Activated CD4-positive, CD25-positive, alpha-beta regulatory T cell treated with anti-CD3 and anti-CD28 coated beads, Interleukin-2, amount 50 U/mL, for 16 hours (primary cell): ENCODE measurements at regions not wholly inside any gene's neighbourhood (a gene's known extent, or its start where the extent isn't known, plus 50 kb on each side); places are given as distances from the start of the nearest gene placed in this dataset.
"Not testable (repeated sequence)": the region's sequence is repeated elsewhere in the genome, so short reads cannot be mapped to it uniquely, and the experiment has no call there.

Source experiments
- DNase-seq: peaks from one replicate; pipeline ENCODE4 v3.0.0-alpha.2; 2020; ENCODE audit warnings: low read depth, low spot score

DNA sequence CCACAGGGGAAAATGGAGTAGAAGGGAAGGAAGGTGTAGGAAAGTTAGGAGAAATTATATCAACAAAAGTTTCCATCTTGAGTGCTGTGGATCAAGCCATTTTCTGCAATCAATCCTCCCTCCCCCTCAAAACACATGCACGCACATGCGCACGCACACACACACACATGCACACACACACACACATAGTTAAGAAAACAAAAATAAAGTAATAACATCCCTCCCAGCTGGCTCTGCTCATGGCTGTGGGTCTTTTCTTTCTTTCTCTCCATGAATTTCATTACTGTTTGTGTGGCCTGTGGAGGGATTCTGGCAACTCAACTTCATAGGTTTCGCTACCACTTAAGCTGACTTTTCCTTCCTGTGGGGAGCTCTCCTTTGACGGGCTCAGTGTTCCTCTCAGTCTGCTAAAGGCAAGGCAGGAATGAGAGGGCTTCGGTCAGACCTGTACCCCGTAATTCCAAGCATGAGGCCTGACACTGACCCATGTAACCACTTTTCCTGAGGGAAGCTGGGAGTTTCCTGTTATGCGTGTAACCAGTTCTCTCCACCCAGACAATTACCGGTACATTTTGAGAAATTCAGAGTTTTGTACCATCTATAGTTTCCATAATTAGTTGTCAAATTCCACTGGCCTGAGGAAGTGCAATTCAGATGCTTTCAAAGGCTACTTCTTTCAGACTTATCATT is 79.8 kb downstream of the ZNF92 start:
- no peak for DNase-seq

DNA sequence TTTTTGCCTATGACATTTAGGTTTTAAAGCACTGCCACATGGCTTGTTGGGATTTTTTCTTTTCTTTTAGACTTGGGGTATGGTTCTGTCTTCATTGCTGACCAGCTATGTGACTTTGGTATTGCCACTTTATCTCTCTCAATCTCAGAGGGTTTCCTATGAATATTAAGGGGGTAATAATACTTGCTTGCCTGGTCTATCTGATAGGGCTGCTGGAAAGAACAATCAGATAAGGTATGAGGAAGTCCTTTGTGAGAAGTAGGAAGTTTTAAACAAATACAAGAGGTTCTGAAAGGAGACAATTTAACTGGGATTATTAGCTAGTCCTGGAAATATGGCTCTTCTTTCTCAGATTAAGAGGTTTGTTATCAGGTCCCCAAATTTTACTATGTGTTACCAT is 80.8 kb downstream of the ZNF92 start:
- DNase-seq: no peak

DNA sequence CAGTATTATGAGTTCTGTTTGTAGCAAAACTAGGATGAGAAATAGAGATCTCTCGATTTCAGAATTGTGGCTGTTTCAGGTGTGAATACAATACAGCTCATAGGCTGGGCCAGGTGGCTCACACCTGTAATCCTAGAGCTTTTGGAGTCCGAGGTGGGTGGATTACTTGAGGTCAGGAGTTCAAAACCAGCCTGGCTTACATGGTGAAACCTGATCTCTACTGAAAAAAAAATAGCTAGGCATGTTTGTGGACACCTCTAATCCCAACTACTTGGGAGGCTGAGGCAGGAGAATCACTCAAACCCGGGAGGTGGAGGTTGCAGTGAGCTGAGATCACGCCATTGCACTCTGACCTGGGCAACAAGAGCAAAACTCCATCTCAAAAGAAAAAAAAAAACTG is 81.4 kb downstream of the ZNF92 start:
- DNase-seq: not testable (repeated sequence)

DNA sequence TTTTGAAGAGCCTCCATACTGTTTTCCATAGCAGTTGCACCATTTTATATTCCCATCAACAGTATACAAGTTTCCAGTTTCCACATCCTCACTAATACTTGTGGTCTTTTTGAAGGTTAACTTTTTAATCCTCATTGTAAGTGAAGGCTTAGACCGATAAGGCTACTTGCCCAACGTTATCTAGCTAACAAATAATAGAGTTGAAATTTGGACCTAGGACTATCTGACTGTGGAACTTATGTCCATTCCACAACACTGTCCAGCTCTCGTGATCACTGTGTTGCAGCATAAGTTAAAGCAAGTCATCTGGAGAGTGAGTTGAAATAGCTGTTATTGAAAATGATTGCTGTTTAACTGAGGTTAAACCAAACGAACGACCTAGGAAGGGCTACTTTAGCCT is 84.0 kb downstream of the ZNF92 start:
- DNase-seq: no peak

DNA sequence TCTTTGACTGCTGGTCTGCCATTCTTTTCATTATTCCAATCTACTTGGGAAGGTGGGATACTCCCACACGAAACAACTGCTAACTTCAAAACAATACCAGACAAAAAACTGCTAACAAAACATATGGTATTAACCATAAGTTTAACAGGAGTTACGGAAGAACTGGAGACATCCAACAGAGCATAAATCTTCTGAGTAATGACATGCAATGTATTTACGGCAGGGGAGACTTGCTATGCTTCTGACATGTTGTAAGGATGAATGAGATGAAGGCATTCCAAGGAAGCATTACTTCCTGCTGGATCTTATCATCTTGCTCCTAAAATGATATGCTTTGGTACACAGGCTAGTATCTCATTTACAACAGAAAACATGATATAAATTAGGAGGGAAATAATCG is 85.8 kb downstream of the ZNF92 start:
- DNase-seq: no peak

DNA sequence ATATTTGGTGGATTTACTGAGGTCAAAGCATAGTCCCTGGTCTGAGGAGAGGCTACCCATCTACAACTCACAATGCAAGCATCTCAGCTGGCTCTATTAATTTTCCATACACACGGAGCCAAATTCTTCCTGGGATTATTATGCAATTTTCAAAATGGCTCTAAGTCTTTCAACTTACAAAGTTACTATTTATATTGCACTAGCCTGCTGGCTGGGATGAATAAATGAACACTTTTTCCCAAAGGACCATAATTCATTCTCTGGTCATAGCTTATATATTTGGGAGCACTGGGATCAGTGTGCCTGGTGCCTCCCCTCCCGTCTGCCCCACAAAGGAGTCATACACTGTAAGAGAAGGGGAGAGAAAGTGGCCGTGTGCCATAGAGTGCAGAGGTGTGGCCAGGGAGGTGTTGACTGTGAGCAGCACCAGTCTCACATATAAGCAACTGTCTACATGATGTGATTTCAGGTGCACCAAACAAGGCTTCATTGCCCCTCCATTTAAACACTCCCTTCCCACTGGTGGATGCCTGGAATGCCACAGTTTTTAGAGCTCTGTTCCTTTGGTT is 88.6 kb downstream of the ZNF92 start:
- no peak for DNase-seq

DNA sequence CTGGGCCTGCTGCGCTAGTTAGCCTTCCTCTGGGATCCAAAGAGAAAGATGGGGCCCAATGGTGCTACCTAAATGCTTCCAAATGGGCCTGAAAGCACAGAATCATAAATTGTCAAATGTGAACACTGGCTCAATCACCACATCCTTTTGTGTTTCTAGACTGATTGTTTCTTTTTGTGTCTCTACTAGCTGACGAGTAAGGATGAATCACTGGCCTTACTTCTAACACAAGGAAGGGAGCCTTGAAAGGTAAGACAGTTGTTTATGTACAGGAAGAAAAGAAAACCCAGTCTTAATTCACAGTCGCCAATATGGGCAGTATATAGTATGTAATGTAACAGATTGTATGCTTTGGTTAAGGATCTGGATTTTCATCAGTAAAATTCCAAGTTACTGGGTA is 89.5 kb downstream of the ZNF92 start:
- no peak for DNase-seq

DNA sequence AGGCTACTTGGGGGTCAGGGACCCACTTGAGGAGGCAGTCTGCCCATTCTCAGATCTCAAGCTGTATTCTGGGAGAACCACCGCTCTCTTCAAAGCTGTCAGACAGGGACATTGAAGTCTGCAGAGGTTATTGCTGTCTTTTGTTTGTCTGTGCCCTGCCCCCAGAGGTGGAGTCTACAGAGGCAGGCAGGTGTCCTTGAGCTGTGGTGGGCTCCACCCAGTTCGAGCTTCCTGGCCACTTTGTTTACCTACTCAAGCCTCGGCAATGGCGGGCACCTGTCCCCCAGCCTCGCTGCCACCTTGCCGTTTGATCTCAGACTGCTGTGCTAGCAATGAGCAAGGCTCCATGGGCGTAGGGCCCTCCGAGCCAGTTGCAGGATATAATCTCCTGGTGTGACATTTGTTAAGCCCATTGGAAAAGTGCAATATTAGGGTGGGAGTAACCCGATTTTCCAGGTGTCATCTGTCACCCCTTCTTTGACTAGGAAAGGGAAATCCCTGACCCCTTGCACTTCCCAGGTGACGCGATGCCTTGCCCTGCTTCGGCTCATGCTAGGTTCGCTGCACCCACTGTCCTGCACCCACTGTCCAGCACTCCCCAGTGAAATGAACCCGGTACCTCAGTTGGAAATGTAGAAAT is 96.4 kb downstream of the ZNF92 start:
- not testable (repeated sequence) for DNase-seq

DNA sequence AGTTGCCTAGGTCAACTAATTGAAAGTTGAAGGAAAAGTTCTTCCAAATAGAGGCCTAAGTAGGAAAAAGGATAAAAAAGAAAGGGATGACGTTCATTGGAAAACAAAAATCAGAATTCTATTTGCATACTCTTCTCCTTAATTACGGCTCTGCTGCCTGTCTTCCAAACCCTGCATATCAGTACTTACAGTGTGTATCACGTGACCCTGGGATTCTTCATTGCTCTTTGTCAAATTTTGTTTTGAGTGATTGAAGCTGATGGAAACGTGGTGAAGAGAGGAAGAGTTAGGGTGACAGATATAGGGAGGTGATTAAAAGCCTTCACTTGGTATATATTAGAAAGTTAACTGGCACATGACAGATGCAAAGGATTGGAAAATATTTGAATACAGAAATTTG is 97.9 kb downstream of the ZNF92 start:
- no peak for DNase-seq

DNA sequence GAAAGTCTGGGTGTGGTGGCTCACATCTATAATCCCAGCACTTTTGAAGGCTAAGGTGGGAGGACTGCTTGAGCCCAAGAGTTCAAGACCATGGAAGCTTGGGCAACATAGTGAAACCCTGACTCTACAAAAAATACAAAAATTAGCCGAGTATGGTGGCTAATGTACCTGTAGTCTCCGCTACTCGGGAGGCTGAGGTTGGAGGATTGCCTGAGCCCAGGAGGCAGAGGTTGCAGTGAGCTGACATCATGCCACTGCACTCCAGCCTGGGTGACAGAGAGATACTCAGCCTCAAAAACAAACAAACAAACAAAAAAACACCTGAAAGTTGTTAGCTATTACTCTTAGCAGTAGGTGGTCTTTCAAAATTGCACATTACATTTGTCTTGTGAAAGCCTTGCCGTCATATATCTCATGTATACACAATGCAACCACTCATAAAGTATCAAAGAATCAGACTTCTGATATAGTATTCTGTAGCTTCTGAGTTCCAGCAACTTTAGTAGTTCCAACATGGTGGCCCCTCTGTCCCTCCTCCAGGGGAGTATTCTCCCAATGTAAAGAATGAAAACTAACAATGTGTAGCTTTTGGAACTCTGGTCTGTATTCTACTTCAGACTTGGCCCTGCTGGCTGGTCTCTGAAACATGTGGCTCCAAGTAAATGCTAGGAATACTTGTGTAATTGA is 101.5 kb downstream of the ZNF92 start:
- DNase-seq: no peak

DNA sequence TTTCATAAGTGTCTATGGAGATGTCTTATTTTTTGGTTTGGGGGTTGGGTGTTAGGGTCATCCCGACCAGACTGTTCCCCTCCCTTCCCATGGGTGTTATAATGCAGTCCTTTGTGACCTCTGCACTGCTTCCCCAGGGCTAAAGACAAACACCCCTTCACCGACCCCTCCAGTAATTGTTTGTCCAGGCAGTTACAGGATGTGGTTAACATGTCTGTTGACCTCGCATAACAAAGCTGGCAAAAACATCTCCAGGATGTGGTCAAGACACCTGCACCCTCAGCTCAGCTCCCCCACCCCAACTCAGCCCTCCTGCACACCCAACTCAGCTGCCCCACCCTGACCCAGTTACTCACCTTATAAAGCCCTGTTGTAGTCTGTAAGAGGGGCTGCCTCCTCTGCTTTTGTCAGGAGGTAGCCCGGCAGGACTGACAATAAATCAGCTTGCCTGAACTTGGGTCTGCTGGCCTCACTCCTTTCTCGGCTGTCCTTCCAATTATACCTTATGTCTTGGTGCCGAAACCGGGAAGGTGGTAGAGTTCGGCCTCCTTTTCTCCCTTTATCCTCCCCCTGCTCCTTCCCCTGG is 102.2 kb downstream of the ZNF92 start:
- DNase-seq: no peak

DNA sequence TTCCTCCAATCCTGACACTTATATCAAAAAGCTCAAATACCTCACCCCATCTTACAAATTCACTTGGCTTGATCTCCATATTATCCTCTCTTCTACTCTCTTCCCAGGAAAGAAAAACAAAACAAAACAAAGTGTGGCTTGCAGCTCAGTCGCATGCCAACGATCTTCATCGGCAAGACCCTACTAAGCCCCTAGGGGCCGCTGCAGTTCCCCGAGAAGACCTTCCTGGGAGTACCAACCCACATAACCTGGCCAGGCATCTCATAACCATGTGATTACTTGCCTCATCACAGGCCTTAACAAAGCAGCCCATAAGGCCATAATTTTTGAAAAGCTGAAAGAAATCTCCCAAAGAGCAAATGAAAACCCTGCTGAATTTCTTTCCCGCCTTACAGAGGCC is 103.7 kb downstream of the ZNF92 start:
- no peak for DNase-seq

DNA sequence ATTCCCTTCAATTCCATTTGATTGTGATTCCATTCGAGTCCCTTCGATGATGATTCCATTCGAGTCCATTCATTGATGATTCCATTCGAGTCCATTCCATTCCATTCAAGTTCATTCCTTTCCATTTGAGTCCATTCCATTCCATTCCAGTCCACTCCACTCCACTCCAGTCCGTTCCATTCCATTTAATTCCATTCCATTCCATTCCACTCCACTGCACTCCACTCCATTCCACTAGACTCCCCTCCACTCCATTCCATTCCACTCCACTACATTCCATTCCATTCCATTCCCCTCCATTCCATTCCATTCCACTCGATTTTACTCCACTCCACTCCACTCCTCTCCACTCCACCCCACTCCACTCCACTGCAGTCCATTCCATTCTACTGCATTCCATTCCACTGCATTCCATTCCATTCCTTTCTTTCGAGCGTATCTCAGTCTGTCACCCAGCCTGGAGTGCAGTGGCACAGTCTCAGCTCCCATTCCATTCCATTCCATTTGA is 115.7 kb downstream of the ZNF92 start:
- DNase-seq: no peak

DNA sequence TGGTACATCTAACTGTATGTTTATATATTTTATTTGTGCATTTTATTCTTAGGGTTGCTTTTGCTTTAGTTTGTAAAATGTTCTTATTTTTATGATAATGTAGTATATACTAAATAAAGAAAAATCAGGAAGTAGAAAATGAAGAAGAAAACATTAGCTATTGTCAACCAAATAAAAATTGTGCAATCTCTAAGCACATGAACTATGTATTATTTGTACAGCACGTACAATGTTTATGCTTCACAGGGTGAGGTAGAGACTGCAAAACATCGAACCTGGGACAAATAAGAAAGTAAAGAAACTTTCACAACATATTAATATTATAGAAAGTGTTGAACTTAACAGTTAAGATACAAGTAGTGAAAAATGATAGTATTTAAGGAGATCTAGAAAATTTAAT is 123.0 kb downstream of the ZNF92 start:
- DNase-seq: not testable (repeated sequence)

DNA sequence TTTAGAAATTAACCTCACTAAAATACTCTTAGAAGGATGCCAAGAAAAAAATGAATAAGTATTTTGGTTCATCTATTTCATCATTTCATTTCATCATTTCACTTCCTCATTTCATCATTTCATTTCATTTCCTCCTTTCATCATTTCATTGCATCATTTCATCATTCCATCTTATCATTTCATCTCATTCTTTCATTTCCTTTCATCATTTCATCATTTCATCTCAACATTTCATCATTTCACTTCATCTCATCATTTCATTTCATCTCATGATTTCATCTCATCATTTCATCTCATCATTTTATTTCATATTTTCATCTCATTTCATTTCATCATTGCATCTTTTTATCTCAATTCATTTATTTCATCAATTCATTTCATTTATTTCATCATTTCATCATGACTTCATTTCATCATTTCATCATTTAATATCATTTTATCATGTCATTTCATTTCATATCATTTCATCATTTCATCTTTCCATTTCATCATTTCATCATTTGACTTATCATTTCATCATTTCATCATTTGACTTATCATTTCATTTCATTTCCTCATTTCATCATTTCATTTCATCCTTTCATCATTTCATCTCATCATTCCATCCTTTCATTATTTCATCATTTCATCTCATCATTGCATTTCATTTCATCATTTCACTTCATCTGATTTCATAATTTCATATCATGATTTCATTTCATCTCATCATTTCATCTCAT is 129.9 kb downstream of the ZNF92 start:
- no peak for DNase-seq

DNA sequence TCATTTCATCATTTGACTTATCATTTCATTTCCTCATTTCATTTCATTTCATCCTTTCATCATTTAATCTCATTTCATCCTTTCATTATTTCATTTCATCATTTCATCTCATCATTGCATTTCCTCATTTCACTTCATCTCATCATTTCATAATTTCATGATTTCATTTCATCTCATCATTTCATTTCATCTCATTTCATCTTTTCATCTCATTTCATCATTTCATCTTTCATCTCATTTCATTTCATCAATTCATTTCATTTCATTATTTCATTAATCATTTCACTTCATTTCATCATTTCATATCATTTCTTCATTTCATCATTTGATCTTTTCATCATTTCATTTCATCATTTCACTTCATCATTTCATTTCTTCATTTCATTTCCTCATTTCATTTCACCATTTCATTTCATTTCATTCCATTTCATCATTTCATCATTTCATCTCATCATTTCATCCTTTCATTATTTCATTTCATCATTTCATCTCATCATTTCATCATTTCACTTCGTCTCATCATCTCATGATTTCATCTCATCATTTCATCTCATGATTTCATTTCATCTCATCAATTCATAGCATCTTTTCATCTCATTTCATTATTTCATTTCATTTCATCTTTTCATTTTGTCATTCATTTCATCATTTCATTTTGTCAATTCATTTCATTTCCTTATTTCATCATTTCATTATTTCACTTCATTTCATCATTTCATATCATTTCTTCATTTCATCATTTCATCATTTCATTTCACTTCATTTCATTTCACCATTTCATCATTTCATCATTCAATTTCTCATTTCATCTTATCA is 131.1 kb downstream of the ZNF92 start:
- not testable (repeated sequence) for DNase-seq

DNA sequence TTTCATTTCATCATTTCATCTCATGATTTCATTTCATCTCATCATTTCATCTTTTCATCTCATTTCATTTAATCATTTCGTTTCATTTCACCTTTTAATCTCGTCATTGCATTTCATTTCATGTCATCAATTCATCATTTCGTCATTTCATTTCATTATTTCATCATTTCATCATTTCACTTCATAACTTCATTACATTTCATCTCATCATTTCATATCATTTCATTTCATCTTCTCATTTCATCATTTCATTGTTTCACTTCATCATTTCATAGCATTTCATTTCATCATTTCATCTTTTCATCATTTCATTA is 131.6 kb downstream of the ZNF92 start:
- DNase-seq: not testable (repeated sequence)

DNA sequence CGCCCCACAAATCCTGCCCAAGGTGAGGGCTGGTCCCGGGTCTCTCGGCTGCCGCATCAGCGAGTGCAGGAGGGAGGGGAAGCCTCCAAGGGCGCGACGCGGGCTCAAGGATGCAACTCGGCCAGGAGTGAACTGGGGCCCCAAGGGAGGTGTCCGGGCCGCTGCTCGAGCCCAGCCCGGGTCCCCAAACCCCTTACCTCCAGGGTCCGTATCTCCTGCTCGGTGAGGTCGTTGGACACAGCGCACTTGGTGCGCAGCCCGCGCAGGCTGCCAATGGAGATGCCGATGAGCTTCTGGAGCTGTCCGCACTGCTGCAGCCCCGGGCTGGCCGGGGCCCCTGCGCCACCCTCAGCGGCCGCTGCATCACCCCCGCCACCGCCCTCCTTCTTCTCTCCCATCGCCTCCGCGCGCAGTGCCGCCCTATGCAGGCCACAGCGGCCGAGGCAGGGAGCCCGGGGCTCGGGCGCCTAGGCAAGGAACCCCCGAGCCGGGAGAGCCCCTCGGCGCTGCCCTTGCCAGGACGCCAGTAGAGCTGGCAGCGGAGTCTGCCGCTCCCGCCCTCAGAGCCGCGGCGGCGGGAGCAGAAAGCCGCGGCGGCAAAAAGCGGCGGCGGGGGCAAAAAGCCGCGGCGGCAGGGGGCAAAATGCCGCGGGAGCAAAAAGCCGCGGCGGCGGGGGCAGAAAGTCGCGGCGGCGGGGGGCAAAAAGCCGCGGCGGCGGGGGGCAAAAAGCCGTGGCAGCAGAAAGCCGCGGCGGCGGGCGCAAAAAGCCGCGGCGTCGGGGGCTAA is 135.1 kb downstream of the ZNF92 start:
- not testable (repeated sequence) for DNase-seq

DNA sequence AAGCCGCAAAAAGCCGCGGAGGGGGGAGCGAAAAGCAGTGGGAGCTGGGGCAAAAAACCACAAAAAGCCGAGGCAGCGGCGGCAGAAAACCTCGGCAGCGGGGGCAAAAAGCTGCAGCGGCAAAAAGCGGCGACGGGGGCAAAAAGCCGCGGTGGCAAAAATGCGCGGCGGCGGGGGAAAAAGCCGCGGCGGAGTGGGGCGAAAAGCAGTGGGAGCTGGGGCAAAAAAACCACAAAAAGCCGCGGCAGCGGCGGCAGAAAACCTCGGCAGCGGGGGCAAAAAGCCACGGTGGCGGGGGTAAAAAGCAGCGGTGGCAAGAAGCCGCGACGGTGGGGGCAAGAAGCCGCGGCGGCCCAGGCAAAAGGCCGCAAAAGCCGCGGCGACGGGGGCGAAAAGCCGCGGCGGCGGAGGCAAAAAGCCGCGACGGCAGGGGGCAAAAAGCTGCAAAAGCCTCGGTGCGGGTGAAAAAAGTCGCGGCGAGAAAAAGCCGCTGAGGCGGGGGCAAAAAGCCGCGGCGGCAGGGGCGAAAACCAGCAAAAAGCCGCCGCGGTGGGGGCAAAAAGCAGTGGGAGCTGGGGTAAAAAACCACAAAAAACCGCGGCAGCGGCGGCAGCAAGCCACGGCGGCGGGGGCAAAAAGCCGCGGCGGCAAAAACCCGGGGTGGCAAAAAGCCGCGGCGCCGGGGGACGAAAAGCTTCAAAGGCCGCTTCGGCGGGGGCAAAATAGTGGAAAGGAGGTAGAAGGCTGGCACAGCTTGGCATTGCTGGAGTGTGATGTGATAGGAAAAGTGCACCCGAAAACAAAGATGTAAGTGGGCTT is 135.9 kb downstream of the ZNF92 start:
- no peak for DNase-seq
